GM10266 (cell line): ENCODE measurements at regions not wholly inside any gene's neighbourhood (a gene's known extent, or its start where the extent isn't known, plus 50 kb on each side); places are given as distances from the start of the nearest gene placed in this dataset.

ENCODE experiments used
- DNase-seq: peaks from one replicate; pipeline ENCODE4 v3.0.0; 2012; ENCODE audit errors: extremely low spot score
- TF ChIP-seq, protein P1 (sequence below): IDR thresholded peaks from 2 replicates; pipeline ENCODE4 v1.5.1; 2012; ENCODE audit warnings: mild to moderate bottlenecking, low read depth; ENCODE audit not compliant: control insufficient read depth, insufficient read depth; ENCODE audit errors: missing control alignments

- TF ChIP-seq, protein P1, sequence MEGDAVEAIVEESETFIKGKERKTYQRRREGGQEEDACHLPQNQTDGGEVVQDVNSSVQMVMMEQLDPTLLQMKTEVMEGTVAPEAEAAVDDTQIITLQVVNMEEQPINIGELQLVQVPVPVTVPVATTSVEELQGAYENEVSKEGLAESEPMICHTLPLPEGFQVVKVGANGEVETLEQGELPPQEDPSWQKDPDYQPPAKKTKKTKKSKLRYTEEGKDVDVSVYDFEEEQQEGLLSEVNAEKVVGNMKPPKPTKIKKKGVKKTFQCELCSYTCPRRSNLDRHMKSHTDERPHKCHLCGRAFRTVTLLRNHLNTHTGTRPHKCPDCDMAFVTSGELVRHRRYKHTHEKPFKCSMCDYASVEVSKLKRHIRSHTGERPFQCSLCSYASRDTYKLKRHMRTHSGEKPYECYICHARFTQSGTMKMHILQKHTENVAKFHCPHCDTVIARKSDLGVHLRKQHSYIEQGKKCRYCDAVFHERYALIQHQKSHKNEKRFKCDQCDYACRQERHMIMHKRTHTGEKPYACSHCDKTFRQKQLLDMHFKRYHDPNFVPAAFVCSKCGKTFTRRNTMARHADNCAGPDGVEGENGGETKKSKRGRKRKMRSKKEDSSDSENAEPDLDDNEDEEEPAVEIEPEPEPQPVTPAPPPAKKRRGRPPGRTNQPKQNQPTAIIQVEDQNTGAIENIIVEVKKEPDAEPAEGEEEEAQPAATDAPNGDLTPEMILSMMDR, result no peak
- DNase-seq, result no peak
These were observed 290.7 kb upstream of the IL12B start for GRCh38 chr5:159620853-159621540.

DNA sequence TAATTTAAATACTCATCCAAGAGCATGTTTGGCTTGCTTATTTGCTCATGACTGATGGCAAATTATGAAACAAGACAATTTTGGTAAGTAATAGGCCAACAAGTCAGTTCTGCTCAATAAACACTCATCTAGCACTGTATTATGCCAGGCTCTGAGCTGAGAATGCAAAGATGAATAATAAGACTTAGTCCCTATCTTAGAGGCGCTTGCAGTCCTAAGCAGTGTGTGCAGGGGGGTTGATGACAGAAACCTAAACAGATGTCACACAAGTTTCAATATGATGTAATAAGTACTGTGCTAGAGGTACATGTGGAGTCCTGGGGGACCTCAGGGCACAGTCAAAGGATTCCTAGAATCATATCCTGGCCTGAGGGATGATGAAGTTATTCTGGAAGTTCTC, 287.6 kb upstream of the ADRA1B start:
- no peak for DNase-seq
- TF ChIP-seq, protein P1, result no peak

GRCh38 chr5:159629158-159629557, 287.1 kb upstream of the ADRA1B start:
- TF ChIP-seq, protein P1, result no peak
- no peak for DNase-seq

GRCh38 chr5:159630545-159630944, 285.7 kb upstream of the ADRA1B start:
- no peak for DNase-seq
- TF ChIP-seq, protein P1, result no peak

- TF ChIP-seq, protein P1, result no peak
- no peak for DNase-seq
These were observed 285.3 kb upstream of the ADRA1B start for GRCh38 chr5:159631001-159631400.

- TF ChIP-seq, protein P1, result no peak
- no peak for DNase-seq
These were observed 283.4 kb upstream of the ADRA1B start for GRCh38 chr5:159632866-159633265.

GRCh38 chr5:159638481-159638880, 277.8 kb upstream of the ADRA1B start:
- no peak for DNase-seq
- TF ChIP-seq, protein P1, result no peak
